ENCODE measurements at regions not wholly inside any gene's neighbourhood (a gene's known extent, or its start where the extent isn't known, plus 50 kb on each side); places are given as distances from the start of the nearest gene placed in this dataset.

- DNase-seq = peak; percentile 54
Observed at GRCh38 chr10:3852147-3852904, 67.3 kb upstream of the KLF6 start.

- DNase-seq = no peak
Observed at GRCh38 chr10:3850999-3851937, 66.3 kb upstream of the KLF6 start.

DNA sequence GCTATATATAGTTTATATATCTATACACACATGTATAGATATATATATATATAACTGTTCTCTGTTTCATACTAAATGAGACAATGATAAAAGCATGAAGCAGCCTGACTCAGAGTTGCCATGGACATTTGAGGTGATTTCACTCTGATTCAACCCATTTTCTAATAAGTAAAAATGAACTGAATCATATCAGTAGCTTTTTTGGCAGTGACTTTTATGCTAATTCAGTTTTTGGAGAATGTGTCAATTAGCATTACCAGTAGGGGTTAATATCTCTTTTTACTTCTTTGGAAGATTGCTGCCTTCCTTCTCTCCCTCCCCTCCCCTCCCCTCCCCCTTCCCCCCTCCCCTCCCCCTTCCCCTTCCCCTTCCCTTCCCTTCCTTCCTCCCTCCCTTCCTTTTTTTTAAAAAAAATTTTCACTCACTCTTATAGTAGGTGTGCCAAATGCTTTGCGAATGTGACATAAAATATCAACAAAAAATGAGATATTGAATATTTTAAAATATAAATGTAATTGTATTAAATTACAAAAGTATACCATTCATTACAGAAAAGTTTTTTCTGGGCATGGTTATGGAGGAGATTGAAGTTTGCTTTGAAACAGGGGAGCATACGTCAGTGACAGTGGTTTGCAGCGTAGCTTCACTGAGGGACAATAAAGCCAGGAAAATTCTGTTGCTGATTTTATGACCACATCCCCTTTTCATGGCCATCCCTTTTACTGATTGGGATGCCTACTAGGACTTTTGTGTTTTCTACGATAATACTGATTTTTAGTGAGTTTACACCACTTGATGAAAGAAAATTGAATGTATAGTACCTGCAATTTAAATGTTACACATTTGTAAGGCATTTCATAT is 64.0 kb upstream of the KLF6 start:
- no peak for DNase-seq

DNA sequence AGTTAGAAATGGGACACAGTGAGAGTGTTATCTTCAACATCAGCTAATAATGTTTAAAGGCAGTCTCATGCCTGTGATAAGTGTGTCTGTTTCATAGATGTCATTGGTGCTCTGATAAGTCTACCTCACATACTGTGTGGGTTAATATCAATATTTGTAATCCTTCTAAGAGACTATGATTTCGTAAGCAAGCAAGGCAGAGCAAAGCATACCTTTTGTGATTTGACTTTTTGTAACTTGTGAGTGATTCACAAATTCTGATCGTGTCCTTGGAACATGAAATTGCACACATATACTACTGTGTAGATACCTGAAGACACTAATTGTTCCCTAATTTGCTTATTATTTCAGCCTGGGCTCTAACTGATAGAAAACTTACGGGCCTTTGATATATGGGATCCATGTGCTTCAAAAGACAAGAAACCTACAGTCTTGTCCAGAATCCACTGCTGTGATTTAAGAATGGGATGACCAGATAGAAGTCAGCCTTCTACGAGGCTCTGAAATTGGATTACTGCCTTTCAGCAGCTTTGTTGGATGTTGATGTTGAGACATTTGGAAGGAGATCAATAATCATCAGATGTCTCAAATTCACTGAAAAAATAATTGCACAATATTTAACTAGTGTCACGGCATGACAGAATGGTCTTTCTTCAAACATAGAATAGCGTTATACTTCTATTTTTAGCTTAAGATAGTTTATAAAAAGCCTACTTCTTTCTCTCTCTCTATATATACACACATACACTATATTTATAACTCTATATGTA is 63.2 kb upstream of the KLF6 start:
- no peak for DNase-seq

- DNase-seq = no peak
Observed at GRCh38 chr10:3846736-3847135, 61.7 kb upstream of the KLF6 start.

- DNase-seq = no peak
Observed at GRCh38 chr10:3844491-3845025, 59.5 kb upstream of the KLF6 start.

GRCh38 chr10:3838460-3839437 is 53.7 kb upstream of the KLF6 start:
- no peak for DNase-seq

DNA sequence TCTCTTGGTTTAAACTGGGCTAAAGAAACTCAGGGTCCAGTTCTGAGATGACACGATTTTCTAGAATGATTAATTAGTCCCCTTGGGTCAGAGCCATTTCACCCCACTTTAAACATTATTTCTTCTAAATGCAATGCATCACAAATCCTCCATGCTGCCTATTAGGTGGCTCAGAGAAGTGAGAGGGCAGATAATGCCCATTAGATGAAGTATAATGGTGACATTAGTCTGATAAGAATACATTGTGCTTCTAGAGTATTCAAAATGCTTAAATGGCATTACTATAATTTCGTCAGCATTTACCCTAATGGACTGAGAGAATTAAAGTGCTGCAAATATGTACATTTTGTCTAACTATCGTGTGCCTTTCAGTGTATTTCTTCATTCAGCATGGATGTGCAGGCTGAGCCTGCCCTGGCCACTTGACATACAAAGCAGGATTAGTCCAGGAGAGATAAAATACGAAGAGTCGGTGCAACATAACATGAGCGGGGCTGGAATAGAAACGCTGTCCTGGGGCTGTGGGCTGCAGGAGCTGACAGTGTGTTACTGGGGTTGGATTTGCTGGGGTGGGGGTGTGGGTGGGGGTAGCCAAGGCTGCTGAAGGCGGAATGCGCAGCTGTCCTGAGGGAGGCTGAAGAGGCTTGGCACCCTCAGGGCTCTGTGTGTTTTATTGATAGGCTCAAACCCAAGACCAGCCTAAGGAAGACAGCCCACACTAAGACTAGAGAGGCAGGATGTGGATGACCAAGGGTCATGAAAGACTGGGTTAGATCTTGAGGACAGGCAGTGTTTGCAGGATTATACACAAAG is 52.8 kb upstream of the KLF6 start:
- no peak for DNase-seq

DNA sequence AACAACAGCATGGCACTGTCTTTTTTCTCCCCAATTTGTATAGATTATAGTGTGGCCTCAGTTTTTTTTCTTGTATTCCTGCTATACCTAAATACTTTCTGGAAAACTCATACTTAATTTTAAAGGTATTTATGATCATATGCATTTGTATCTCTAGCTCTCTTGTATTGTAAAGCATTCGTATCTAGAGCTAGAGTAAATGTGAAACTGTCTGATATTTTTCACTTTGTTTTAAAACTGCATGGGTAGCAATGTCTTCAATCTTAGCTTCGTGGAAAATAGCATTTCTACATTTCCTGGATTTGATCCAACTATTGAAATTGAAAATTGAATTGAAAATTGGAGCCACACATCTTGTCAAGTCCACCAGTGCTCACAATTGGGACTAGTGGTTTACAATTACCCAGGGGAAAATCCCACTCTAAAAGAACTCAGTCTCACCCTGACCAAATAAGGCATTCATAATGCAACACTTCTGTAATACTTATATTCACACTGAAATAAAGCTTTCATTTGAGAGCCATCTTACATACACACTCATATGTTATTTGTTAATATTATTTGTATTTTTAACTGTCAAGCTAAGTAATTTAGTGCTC is 51.3 kb upstream of the KLF6 start:
- no peak for DNase-seq

GRCh38 chr10:3835770-3836169 is 50.8 kb upstream of the KLF6 start:
- DNase-seq = no peak

DNA sequence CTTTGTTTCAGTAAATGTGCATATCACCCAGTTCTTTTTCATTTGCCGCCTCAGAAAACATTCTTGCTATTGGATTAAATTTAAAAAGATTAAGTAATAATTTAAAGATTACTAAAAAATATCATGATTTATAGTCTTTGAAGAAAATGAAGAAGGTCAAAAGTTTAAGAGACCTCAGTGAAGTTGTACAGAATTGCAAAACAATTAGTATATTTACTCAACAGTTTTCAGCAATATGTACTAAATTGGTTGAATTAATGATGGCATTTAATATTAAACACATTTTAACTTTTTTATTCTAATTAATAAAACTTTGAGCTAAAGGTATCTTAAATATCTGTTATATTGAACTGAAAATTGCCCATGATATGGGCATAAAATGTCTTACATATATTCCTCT is 49.9 kb upstream of the KLF6 start:
- DNase-seq = no peak

All from activated CD4-positive, alpha-beta T cell treated with anti-CD3 and anti-CD28 coated beads for 1 hour (primary cell).